DMS53 (cell line): ENCODE measurements at regions not wholly inside any gene's neighbourhood (a gene's known extent, or its start where the extent isn't known, plus 50 kb on each side); places are given as distances from the start of the nearest gene placed in this dataset.

Source experiments
- DNase-seq: peaks from one replicate; lab custom pipeline; 2025; lab: John Stamatoyannopoulos, UW

DNA sequence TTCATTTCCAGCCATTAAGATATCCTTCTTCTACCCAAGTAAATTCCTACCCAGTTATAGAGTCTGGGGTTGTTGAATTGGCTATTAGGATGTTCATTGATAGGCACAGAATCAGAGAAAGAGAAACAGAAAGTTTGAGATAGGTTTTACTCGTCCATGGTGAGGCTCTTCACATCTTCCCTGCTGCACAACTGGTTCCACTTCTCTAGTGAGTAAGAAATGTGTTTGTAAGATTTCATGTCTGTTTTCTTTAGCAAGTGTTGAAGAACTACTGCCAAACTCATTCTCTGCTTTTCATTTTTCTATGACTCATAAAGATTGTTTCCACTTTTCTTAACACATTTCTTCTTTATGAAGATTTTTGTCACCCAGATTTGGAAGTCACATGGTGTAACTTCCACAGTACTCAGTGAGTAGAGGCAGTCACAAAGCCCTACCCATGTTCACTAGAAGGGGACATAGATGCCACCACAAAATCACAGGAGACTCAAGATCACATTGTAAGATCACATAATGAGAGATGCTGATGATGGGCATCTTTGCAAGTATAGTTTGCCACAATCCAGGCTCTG lies 152.3 kb downstream of the SNX7 start:
- no peak for DNase-seq

DNA sequence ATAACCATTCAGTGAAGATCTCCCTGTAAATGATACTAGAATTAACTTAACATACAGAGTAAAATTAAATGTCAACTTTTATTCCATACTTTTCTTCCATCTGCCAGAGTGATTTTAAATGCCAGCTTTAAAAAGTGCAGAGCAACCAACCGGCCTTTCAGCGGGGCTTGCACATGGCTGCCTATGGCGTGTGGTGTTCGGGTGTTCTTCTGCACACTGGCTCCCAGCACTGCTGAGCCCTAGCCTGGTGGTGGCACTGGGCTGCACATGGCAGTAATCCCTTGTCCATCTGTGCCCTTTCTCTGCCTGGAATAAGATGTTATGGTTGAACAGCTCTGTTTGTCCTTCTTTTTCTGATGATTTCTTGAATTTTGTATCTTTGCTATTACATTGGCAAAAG lies 156.3 kb downstream of the SNX7 start:
- DNase-seq: peak; percentile 26

DNA sequence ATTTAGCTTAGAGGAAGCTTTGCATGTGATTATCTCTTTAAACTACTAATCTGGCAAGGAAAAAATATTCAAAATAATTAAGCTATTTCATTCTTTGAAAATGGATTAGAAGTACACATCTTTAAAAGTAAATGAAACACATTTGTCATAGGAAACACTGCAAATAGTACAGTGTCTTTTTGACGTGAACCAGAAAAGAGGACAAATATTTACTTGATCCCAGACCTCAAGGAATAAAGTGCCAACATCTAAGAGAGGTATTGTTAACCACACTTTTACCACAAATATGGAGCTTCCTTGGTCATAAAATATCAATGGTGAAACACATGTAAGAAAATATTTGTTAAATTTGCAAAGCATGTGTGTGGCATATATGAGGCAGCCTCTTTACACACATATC lies 159.9 kb downstream of the SNX7 start:
- peak; percentile 28 for DNase-seq

DNA sequence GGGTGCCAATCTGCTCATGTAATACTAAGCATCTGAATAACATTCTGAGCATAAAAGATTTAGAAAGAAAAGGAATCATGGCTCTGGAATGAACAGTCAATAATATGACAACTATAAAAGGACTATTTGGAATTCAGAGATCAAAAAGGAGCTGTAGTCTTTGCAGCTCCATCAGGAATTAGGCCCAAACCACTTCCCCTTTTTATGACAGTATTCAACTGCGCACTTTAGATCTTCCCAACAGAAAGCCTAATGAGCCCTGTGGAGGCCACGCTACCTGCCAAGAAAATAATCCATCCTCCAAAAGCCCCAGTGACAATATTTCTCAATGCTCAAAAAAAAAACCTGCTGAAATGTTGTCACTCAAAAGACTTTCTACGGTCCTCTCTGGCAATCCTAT lies 163.2 kb downstream of the SNX7 start:
- no peak for DNase-seq

DNA sequence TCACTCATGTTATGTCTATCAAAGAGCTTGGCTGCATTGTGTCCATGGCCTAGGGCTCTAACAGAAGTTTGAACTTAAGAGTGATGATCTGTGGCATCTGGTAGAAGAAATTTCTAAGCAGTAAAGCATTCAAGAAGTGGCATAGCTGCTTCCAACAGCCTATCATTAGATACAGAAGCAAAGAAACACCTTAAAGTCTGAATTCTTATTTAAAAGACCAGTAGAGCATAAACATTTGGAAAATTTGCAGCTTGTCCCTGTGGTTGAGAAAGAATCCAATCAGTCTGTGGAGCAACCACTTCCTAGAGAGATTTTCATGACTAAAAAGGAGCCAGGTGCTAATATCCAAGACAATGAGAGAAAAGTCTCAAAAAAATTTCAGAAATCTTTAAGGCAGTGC lies 165.5 kb downstream of the SNX7 start:
- no peak for DNase-seq

DNA sequence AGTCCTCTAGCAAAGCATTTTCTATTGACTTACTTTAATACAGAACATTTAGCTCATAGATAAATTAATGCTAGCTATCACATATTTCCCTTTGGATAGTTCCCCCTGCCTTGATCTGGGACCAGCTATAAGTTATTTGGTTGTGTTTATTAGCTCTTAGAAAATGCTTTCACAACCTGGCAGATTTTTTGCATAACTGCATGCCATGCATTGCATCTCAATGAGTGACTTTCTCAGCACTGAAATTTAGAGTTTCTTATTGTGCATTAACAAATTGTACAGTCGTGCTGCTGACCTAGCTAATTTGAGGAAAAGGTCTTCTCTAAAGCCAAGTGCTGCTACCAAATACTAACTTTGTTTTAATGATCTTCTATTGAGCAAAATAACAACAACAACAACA lies 164.8 kb downstream of the PLPPR5 start:
- DNase-seq: no peak
